Colon (tissue), 2 donors: ENCODE measurements at regions not wholly inside any gene's neighbourhood (a gene's known extent, or its start where the extent isn't known, plus 50 kb on each side); places are given as distances from the start of the nearest gene placed in this dataset.
"Not testable (repeated sequence)": the region's sequence is repeated elsewhere in the genome, so short reads cannot be mapped to it uniquely, and the experiment has no call there.

Source experiments
- FAIRE-seq: peaks from 2 replicates; lab custom pipeline; 2012; peaks lifted over from hg19 to GRCh38; lab: Jason Lieb, UNC
- donor health status: control.
- donor health status: control.

DNA sequence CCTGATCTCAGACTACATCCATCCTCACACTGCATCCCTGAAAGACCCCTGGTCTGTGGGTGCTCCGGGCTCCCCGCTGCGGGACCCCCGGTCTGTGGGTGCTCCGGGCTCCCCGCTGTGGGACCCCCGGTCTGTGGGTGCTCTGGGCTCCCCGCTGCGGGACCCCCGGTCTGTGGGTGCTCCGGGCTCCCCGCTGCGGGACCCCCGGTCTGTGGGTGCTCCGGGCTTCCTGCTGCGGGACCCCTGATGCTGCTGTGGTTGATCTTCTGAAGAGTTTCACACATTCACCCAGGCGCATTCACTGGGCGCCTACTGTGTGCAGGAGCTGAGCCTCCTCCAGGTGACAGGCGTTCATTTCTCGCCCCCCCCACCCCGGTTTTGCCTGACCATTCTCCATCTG is 162.7 kb upstream of the SALL3 start:
- no peak for FAIRE-seq

DNA sequence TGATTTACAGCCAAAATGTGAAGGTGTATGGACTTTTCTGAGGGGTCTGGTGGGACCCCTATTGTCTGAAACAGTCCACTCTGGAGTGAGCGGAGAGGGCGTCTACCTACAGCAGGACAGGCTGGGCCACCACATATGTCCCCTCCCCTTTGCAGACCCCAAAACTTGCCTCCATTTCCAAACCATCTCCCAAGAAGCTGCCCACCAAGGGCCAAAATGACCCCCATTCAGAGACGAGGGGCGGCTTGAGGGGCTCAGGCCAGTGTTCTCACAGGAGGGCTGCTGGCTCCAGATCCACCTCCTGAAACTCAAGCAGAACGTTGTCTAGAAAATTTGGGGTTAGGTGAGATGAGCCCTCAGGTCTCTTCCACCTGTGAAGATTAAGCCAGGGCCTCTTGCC is 161.1 kb upstream of the SALL3 start:
- no peak for FAIRE-seq

GRCh38 chr18:78818961-78819360 is 160.7 kb upstream of the SALL3 start:
- FAIRE-seq = no peak

DNA sequence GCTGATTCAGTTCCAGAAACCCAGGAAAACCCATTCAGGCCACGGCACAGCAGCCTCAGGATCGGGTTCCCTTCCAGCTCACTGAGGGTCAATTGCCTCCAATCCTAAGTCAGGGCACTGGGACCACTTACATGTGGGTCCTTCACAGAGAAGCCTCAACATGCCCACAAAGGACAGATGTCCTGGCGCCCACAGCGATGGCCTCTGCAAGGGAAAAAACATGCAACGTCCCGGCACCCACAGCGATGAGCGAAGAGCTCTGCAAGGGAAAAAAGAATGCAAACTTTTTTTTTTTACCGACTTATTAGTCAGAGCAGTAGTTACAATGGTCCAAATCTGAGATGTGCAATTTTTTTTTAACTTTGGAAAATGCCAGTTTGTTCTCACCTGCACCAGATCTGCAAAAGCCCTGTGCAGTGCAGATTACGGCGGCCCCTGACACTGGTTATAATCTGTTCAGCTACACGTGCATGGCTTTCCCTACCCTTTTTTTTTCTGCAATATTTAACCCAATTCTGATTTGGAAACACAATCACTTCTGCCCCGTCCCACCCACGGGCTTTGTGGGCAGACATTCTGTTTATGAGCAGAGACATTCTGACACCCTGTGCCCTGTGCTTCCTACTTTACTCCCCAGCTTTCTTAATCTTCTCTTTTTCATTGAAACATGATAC is 159.3 kb upstream of the SALL3 start:
- FAIRE-seq = no peak

DNA sequence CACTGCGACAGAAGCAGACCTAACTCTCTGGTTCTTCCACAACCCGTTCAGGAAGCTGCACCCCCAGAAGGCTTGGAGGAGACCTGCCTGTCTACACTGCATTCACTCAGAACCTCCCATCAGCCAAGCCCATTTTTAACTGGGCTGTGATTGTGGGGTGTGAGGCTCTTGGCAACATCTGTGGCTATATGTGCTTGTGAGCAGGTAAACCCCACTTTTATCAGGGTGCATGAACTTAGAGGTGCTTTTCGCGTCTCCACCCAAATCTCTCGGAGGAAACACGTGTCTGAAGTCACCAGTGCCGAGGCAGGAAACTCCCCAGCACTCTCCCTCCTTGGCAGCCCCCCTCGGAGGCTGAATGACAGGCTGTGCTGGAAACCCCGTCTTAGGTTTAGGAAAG is 158.2 kb upstream of the SALL3 start:
- FAIRE-seq = no peak

- FAIRE-seq = no peak
Observed at GRCh38 chr18:78822171-78822948, 157.3 kb upstream of the SALL3 start.

- FAIRE-seq = no peak
Observed at GRCh38 chr18:78822949-78823285, 156.7 kb upstream of the SALL3 start.

- FAIRE-seq = no peak
Observed at GRCh38 chr18:78825168-78825567, 154.4 kb upstream of the SALL3 start.

DNA sequence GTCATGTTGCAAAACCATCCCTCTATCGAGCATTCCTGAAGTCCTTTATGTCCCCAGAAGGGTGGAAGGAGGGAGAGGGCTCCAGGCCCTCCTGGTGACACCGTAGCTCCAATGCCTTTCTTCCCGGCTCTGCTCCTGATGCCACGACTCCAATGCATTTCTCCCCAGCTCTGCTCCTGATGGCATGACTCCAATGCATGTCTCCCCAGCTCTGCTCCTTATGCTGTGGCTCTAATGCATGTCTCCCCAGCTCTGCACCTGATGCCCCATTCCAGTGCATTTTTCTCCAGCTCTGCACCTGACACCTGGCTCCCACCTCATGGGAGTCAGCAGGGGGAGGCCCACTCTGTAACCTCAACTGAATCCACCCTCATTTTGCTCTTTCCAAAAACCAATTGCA is 153.0 kb upstream of the SALL3 start:
- FAIRE-seq = no peak

- FAIRE-seq = no peak
Observed at GRCh38 chr18:78827141-78827540, 152.5 kb upstream of the SALL3 start.

DNA sequence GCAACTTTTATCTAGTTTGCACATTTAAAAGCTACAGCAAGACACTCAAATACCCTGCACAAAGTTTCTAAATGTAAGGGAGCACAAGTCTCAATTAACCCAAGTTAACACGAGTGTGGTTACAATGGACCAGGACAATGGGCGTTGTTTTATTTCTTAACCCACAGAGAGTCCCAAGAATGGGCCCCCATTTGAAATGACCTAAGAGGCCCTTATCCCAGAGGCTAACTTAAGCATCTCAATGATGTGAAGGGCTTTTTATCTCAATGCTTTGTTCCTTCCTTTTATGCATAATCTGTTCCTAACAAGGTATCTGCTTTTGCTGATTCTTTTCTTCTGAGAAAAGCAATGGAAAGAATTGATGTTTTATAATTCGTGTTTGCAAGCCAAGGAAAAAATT is 151.5 kb upstream of the SALL3 start:
- no peak for FAIRE-seq

GRCh38 chr18:78829026-78829425 is 150.6 kb upstream of the SALL3 start:
- FAIRE-seq = not testable (repeated sequence)

DNA sequence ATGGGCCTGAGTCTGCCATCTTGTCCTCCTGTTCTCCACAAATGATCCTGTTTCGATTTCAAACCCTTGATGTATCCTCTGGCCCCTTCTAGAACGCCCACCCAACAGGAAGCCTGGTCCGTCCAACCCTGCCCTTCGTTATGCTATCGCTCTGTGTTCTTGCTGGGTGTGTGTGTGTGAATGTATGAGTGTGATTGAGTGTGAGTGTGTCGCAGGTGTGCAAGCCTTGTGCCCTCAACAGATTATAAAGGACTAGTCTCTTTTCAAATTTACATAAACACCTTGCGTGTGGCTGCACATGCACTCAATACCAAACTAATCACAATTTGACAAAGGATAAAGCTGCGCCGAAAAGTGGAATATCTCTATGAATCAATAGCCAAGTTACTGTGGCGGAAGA is 149.5 kb upstream of the SALL3 start:
- no peak for FAIRE-seq

GRCh38 chr18:78830826-78831225 is 148.8 kb upstream of the SALL3 start:
- no peak for FAIRE-seq

- FAIRE-seq = no peak
Observed at GRCh38 chr18:78831603-78832002, 148.0 kb upstream of the SALL3 start.

GRCh38 chr18:78833833-78834232 is 145.8 kb upstream of the SALL3 start:
- FAIRE-seq = no peak

GRCh38 chr18:78836838-78837237 is 142.8 kb upstream of the SALL3 start:
- FAIRE-seq = no peak

DNA sequence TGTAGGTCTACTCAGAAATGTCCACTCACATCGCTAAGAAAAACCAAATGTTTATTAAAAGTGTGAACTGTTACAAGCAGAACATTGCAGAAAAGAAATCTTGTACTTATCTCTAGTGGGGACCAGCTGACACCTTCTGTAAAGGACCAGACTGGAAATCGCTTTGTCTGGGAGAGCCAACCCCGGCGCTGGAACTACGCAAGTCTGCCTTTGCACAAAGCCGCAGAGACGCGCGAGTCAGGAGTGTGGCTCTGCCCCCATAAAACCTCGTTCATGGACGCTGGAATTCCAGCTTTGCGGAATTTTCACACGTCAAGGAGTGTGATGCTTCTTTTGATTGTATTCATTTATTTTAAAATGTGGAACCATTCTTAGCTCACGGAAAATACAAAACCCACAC is 141.9 kb upstream of the SALL3 start:
- FAIRE-seq = no peak

DNA sequence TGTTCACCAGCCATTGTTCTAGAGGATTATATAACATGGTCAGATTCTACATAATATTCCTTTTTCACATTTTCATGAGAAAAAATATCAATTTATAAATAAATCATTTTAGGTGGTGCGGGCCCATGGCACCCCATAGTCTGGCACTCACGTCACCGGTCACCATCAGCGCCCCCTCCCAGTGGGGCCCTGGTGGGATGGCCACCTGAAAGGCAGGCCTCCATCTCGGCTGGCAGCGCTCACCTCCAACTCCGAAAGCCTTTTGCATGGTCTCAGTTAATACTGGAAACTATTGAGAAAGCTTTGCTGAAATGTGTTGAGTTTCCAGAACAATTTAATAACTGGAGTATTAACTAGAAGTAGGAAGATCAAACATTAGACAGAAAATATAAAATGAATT is 141.4 kb upstream of the SALL3 start:
- FAIRE-seq = no peak

- FAIRE-seq = no peak
Observed at GRCh38 chr18:78849046-78849445, 130.6 kb upstream of the SALL3 start.

GRCh38 chr18:78849458-78849857 is 130.2 kb upstream of the SALL3 start:
- FAIRE-seq = no peak

GRCh38 chr18:78853341-78853740 is 126.3 kb upstream of the SALL3 start:
- no peak for FAIRE-seq

- FAIRE-seq = no peak
Observed at GRCh38 chr18:78855188-78855587, 124.4 kb upstream of the SALL3 start.
